Endothelial cell of umbilical vein (primary cell): ENCODE measurements at regions not wholly inside any gene's neighbourhood (a gene's known extent, or its start where the extent isn't known, plus 50 kb on each side); places are given as distances from the start of the nearest gene placed in this dataset.

Experiments
- EZH2 ChIP-seq: IDR thresholded peaks from 2 replicates; pipeline ENCODE4 v1.6.1; 2012; ENCODE audit warnings: borderline replicate concordance, low read depth, mild to moderate bottlenecking, moderate library complexity, low read length, inconsistent platforms; ENCODE audit not compliant: severe bottlenecking
- GATA2 ChIP-seq: IDR thresholded peaks from 2 replicates; pipeline ENCODE4 v1.7.0; 2011; ENCODE audit warnings: low read depth, mild to moderate bottlenecking, moderate library complexity, mixed read lengths, low read length; ENCODE audit not compliant: insufficient read length, insufficient read depth
- MYC ChIP-seq: IDR thresholded peaks from one replicate; pipeline ENCODE4 v1.6.1; 2011; ENCODE audit warnings: mild to moderate bottlenecking, low read depth, low read length
- POLR2A ChIP-seq: IDR thresholded peaks from 2 replicates; pipeline ENCODE4 v1.6.1; 2012; ENCODE audit warnings: low read depth, mild to moderate bottlenecking, control low read depth, low read length
- POLR2AphosphoS5 ChIP-seq: IDR thresholded peaks from 2 replicates; pipeline ENCODE4 v1.6.1; 2012; ENCODE audit warnings: low read depth, mild to moderate bottlenecking, control low read depth, low read length, moderate library complexity; ENCODE audit not compliant: insufficient read depth
- TF ChIP-seq, protein P1 (sequence below), 2 donors: IDR thresholded peaks; 1 replicate in 1 of 2; 2 replicates in 1 of 2; pipeline ENCODE4 v1.5.1; 2011; ENCODE audit warnings: low read length in 2 of 2, mild to moderate bottlenecking in 2 of 2, moderate library complexity in 2 of 2, control low read depth in 1 of 2, inconsistent platforms in 1 of 2, low read depth in 1 of 2; ENCODE audit not compliant: insufficient read depth in 1 of 2; ENCODE audit errors: extremely low read depth in 1 of 2

GRCh38 chr7:47024991-47025390, 556.9 kb downstream of the TNS3 start:
- no peak for TF ChIP-seq POLR2AphosphoS5
- no peak for TF ChIP-seq EZH2
- TF ChIP-seq, protein P1, sequence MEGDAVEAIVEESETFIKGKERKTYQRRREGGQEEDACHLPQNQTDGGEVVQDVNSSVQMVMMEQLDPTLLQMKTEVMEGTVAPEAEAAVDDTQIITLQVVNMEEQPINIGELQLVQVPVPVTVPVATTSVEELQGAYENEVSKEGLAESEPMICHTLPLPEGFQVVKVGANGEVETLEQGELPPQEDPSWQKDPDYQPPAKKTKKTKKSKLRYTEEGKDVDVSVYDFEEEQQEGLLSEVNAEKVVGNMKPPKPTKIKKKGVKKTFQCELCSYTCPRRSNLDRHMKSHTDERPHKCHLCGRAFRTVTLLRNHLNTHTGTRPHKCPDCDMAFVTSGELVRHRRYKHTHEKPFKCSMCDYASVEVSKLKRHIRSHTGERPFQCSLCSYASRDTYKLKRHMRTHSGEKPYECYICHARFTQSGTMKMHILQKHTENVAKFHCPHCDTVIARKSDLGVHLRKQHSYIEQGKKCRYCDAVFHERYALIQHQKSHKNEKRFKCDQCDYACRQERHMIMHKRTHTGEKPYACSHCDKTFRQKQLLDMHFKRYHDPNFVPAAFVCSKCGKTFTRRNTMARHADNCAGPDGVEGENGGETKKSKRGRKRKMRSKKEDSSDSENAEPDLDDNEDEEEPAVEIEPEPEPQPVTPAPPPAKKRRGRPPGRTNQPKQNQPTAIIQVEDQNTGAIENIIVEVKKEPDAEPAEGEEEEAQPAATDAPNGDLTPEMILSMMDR (IDR thresholded peaks at IDR 0.05; ENCODE audit: extremely low read depth in 1 of 2, insufficient read depth in 1 of 2, low read depth in 1 of 2, low read length in 2 of 2): no peak
- no peak for TF ChIP-seq POLR2A
- TF ChIP-seq GATA2: no peak
- TF ChIP-seq MYC: no peak
